ENCODE measurements at regions not wholly inside any gene's neighbourhood (a gene's known extent, or its start where the extent isn't known, plus 50 kb on each side); places are given as distances from the start of the nearest gene placed in this dataset.
"Not testable (repeated sequence)": the region's sequence is repeated elsewhere in the genome, so short reads cannot be mapped to it uniquely, and the experiment has no call there.

DNA sequence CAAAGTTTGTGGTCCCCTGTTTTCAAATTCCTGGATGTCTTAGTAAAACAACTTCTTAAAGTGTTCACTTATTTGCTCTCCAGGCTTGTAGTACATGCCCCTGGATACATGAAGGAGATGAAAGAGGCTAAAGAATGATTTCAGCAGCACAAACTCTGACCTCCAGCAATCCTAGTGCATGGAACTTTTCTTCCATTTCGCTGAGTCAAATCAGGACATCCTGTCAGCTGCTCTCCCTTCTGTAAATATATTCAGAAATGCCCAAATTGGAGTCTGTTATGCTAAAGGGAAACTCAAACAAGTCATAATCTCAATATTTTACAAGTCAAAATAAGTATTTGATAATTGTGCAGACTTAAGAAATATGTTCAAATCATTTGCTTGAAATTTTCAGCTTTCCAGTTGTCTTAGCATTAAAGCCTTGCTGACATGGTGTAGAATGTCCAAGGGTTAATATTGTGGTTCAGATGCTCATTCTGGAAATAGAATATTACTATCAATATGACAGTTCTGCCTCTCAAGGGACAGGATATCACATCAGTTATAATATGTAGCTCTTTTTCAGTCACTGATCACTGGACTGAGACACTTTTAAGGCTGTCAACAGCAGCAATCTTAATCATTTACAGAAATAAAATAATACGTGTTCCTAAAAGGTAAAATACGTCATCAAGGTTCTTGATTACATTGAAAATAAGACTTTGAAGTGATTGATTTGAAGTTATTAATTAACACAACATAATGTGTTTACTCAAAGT, 1157.3 kb downstream of the PLA2G4A start:
- no peak for DNase-seq

DNA sequence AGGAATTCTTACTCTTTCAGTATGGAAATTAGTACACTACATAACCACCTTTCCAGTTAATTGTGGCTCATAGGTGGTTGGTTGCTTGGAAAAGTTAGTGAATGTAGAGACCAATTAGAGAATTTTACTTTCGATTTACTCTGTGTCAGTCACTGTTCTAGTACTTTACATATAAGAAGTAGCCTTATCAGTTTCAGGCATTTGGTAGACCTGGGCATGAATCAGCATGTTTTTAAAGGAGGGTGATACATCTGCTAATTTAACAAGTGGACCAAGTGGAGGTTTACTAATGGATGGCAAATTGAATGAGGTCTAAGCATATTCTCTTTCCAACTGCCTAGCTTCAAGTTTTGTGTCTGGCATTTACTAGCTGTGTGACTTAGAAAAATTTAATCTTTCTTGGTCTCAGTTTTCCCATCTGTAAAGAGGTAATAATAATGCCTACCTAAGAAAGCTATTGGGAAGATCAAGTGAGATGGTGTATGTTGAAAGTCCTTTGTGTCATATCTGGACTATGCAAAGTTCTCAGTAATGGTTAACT, 1158.6 kb downstream of the PLA2G4A start:
- DNase-seq: no peak

DNA sequence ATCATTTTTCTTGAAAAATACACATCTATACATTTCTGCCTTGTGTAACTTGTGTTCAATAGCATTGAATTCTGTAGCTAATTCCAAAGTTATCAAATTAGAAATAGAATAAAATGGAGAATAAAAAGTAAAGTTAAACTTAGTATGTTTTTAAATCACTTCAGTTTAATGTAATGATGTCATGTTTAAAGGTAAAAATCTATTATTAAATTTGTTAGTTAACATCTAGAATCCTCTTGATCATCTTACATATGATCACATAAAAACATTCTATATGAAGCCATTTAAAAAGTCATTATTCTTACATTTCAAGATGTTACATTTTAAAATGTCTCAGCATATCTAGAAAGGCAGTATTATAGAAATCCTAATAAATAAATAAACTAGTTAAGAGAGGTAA, 1163.2 kb downstream of the PLA2G4A start:
- no peak for DNase-seq

DNA sequence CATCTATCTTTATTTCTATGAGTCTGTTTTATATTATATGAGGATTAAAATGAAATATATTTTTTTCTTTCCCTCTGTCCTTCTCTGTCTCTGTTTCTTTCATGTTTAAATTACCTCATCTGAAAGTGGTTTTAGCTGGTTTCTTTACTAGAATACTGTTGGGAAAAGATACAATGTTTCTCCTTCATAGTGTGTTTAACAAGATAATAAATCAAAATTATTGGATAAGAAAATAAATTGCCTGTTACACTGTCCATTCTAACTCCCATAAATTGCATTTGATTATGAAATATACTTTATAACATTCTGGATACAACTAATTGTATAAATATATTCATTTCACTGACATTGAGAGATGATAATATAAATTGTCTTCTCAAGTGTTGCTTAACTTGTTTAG, 1168.0 kb downstream of the PLA2G4A start:
- no peak for DNase-seq

DNA sequence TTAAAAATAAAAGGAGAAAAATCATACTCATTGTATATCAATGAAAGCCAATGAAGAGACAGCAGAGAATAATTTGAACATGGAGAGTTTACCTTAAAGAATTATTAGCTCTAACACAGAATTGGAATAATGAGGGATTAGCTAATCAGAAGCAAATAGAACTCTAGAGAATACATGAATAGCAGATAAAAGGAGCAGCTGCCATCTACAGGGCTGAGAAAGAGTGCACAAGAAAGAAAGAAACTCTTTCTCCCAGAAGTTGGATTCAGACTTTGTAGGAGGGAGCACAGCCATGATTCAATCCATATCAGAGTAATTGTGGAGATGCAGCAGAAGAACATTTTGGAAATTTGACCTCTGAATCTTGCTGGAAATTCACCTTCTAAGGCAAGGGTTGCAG, 1171.2 kb downstream of the PLA2G4A start:
- no peak for DNase-seq

DNA sequence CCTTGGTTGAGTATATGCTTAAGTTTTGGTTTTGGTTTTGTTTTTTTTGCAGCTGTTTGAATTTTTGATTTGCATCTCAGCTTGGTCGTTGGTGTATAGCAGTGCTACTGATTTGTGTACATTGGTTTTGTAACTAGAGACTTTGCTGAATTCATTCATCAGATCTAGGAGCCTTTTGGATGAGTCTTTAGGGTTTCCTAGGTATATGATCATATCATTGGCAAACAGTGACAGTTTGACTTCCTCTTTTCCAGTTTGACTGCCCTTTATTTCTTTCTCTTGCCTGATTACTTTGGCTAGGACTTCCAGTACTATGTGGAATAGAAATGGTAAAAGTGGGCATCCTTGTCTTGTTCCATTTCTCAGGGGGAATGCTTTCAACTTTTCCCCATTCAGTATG, 1174.9 kb downstream of the PLA2G4A start:
- DNase-seq: not testable (repeated sequence)

DNA sequence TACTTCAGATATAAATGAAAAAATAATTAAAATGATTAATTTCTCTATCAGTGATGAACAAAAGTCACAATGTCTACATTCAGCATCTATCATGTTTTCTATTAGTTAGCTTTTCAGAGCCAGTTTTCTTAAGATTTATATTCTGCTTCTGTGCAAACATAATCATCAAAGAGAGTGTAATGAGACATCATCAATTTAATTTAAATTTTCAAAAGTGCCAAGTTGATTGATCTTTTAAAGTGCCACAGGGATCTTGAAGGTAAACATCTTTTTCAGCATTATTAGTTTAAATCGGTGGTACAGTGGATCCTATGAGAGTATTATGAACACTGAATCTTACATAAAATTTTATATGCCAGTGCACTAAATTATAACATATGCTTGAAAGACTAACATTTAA, 1176.1 kb downstream of the PLA2G4A start:
- no peak for DNase-seq

DNA sequence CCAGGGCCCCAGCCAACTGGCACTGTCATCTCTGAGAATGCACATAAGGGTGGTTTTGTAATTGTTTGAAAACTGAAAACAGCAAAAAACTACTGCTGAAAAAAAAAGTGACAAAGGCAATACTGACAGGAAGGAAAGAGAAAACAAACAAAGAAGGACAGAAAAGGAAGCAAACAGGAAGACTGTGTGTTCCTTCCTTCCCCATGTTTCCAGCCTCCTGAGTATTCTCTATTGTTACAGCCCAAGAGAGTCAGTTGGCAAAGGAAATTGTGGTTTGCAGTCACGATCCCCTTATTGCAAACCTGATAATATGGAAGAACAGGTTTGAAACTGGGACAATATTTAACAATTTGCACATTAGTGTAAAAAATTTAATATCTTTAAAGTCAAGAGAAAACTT, 1177.6 kb downstream of the PLA2G4A start:
- no peak for DNase-seq

DNA sequence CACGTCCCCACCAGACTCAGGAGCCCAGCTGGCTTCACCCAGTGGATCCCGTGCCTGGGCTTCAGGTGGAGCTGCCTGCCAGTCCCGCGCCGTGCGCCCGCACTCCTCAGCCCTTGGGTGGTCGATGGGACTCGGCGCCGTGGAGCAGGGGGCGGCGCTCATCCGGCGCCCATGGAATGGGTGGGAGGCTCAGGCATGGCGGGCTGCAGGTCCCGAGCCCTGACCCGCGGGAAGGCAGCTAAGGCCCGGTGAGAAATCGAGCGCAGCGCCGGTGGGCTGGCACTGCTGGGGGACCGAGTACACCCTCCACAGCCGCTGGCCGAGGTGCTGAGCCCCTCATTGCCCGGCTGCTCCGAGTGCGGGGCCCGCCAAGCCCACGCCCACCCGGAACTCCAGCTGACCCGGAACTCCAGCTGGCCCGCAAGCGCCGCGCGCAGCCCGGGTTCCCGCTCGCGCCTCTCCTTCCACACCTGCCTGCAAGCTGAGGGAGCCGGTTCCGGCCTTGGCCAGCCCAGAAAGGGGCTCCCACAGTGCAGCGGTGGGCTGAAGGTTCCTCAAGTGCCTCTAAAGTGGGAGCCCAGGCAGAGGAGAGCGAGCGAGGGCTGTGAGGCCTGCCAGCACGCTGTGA, 1184.6 kb downstream of the PLA2G4A start:
- DNase-seq: not testable (repeated sequence)

DNA sequence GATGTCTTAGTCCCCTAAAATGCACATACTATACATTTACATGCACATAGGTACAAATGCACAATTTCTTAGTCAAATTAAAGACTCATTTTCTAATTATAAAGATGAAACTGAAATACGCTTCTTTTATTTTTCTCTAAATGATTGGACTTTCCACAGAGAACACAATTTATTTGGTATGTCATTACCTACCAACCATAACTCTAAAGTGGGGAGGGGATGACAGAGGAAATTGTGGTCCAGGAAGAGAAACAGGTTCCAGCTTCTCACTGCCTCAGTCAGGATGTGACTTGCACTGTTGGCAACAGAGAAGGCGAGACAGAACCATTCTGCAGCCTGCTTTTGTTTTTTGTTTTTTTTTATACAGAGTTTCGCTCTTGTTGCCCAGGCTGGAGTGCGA, 1189.2 kb downstream of the PLA2G4A start:
- no peak for DNase-seq

DNA sequence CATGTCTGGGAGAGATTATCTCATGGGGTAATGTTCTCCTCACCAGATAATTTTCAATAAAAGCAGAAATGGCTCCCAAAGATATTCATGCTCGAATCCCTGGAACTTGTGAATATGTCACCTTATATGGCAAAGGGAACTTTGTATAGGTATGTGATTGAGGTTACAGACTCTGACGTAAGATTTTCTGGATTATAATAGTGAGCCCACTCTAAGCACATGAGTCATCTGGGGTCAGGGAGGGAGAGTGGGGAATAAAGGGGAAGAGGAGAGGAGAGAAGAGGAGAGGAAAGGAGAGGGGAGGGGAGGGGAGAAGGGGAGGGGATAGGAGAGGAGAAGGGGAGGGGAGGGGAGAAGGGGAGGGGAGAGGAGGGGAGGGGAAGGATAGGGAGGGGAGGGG, 1193.9 kb downstream of the PLA2G4A start:
- DNase-seq: no peak

DNA sequence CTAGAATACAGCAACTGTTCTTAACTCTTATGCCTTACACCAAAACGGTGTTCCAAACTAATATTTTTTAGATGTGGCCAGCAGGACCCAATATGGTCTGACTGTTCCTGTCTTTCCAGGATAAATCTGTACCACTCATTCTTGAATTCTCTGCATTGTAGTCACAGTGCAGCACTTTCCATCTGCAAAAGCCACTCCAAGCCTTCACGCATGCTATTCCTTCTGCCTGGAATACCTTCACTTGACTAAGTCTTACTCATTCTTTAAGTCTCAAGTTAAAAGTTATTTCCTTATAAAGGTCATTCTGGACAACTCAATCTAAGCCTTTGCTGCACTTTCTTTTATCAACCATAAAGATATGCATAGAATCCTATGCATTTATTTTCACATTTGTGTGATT, 1194.5 kb downstream of the PLA2G4A start:
- DNase-seq: no peak

DNA sequence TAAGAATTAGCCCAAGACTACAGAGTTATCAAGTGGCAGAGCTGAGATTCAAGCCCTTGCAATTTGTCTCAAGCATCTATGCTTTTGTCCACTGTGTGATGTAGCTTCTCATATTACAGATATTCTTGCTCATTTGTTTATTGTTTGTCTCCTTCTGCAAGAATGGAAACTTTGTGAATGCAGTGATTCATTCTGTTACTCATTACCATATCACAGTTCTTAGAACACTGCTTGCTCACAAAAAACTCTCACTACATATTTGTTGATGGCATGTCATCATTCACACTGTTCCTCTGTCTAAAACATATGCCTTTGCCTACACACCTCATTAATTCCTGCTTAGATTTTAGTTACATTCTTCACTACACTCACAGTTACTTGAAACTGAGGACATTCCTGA, 1198.9 kb downstream of the PLA2G4A start:
- no peak for DNase-seq

DNA sequence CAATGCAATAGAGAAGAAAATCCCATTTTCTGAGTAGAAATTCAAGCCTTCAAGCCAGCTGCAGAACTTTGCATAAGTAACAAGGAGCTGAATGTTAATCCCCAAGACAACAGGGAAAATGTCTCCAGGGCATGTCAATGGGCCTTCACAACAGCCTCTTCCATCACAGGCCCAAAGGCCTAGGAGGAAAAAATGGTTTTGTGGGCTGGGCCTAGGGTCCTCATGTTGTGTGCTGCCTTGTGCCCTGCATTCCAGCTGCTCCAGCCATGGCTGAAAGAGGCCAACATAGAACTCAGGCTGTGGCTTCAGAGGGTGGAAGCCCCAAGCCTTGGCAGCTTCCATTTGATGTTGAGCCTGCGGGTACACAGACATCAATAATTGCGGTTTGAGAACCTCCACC, 1208.8 kb downstream of the PLA2G4A start:
- not testable (repeated sequence) for DNase-seq

DNA sequence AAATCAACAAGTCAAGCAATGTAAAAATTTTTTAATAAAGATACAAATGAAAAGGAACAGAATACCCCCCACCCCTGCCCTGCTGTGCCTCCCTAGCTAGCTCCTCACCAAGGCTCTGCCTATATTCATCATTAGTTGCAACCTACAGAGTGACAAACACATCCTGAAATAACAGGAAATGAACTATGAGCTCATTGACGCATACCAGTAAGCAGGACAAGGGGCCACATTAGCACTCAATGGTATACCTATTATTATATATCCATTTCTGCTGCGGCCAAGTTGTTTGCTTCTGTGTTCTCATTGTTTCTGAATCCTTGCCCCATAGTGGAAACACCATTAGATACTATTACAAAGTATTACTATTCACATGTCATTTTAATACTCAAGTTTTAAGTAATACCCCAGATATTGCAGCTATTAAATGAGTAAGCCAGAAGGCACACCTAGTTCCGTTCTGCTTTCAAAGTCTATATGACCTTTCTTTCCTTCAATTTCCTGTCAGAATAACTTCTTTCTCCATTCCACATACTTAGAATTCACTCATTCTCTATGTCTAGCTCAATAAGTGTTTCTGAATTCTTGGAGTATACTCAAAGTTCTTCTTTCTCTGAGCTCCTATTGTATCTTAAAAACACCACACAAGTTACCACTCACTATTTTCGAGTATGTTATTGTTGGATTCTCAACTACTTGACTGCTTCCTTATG, 1214.9 kb downstream of the PLA2G4A start:
- no peak for DNase-seq

DNA sequence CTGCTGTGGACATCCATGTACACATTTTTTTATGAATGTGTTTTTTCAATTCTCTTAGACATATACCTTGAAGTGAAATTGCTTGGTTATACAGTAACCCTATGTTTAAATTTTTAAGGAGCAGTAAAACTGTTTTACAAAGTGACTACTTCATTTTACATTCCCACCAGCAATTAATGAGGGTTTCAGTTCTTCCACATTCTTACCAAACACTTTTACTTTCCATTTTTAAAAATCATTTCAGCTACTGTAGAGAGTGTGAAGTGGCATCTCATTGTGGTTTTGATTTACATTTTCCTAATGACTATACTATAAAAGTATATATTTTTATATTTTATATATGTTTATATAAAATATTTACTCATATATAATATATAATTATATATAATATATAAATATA, 1221.5 kb downstream of the PLA2G4A start:
- no peak for DNase-seq

DNA sequence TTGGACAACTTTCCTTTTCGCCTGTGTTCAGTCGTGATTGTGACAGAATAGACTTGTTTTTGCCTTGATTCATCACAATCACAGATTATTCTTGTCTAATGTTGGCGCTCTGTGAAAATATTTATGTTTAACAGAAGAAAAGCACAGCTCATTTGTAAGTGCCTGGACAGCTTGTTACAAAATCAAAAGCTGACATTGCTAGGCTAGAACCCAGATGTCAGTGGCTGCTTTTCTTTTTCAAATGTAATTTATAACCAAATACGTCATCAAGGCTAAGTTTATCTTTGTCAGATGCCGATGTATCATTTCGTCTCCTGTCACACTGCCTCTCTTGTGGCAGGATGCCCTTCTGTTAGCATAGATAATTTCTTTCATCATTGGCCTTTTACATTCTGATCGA, 1227.3 kb downstream of the PLA2G4A start:
- no peak for DNase-seq

DNA sequence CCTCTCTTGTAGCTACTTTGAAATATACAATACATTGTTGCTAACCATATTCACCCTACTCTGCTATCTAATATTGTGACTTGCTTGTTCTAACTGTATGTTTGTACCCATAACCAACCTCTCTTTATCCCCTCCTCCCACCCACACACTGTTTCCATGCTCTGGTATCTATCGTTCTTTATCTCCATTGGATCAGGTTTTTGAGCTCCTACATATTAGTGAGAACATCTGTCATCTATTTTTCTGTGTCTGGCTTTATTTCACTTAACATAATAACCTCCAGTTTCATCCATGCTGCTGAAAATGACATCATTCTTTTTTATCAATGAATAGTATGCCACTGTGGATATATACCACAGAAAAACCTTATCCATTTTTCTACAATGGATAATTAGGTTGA, 1230.1 kb downstream of the PLA2G4A start:
- DNase-seq: no peak

DNA sequence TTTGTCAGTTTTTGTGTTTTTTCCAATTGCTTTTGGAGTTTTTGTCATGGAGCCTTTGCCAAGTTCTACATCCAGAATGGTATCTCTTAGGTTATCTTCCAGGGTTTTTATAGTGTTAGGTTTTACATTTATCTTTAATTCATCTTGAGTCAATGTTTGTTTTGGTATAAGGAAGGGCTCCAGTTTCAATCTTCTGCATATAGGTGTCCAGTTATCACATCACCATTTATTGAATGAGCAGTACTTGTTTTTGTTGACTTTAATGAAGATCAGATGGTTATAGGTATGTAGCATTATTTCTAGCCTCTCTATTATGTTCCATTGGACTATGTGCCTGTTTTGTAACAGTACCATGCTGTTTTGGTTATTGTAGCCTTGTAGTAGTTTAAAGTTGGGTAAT, 1233.1 kb downstream of the PLA2G4A start:
- no peak for DNase-seq

DNA sequence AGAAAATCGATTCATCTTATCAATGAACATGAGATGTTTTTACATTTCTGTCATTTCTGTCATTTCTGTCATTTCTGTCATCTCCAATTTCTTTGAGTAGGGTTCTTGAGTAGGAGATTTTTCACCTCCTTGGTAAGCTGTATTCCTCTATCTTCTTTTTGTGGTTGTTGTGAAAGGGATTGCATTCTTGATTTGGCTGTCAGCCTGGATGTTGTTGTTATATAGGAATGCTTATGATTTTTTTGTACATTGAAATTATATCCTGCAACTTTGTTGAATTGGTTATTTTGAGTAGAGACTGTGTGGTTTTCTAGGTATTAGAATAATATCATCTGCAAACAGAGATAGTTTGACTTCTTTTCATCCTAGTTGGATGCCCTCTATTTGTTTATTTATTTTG, 1233.7 kb downstream of the PLA2G4A start:
- DNase-seq: no peak

DNA sequence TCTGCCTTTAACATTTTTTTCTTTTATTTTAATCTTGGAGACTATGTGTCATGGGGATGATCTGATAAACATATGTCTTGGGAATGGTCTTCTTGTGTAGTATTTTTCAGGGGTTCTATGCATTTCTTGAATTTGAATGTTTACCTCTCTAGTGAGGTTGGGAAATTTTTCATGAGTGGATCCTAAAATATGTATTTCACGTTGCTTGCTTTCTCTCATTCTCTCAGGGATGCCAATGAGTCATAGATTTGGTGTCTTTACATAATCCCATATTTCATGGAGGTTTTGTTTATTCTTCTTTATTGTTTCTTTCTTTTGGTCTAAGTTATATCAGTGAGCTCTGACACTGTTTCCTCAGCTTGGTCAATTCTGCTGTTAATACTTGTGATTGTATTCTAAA, 1237.2 kb downstream of the PLA2G4A start:
- no peak for DNase-seq

DNA sequence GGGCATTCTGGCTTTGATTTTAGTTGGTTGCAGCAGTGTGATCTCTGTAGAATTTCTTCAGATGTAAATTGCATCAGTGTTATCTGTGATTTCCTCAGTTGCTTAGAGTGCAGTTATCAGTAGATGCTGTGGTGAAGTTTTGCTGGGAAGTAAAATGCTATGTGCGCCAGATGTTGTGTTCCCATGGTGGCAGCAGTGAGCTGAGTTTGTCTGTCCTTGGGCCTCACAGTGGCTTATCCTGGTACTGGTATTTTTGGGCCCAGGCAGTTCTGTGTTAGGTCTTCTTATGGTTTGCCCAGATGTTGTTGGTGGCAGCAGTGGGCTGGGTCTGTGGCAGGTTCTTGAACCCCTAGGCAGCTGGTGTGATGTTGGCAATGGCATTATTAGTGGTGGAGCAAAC, 1242.1 kb downstream of the PLA2G4A start:
- DNase-seq: no peak

DNA sequence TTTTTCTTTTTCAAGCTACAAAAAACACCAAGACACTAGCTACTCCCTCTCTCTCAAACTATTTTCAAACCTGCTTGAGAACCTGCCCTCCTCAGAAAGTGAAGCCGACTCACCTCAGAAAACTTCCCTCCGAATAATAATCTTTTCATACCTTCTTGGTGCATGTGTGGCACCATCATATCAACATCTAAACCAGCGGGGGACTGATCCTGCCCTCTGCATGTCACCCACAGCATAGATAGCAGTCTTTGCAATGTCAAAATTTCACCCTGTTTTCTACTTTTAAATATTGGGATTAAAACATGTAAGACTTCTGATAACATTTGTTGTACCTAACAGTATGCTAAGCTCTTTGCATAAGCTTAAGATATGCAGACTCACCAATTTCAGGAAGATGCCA, 1260.3 kb downstream of the PLA2G4A start:
- no peak for DNase-seq

DNA sequence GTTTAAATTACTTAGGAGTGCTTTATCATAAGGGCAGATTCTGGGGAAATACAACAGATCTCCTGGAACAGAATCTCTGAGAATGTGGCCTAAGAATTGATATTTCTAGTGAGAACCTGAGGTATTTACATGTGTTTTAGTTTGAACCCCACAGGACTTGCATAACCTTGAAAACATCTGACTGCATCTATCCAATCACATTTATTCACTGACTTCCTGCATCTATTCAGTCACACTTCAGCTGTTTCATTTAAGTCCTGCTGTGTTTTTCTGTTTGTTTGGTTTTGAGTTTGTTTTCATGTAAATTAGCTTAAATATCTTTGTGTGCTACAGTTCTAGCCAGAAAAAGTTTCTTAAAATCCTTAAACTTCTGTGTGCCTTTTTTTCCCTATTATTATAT, 1260.7 kb downstream of the PLA2G4A start:
- no peak for DNase-seq
